Endothelial cell of umbilical vein (primary cell): ENCODE measurements at regions not wholly inside any gene's neighbourhood (a gene's known extent, or its start where the extent isn't known, plus 50 kb on each side); places are given as distances from the start of the nearest gene placed in this dataset.

Experiments
- BruUV-seq: library from RNA; stranded (reverse); fragments of 400-500 nt; replicated peaks from 2 replicates; lab custom pipeline; 2021; lab: Mats Ljungman, UMichigan
- CTCF ChIA-PET: fragments of 300-600, 350-600 bp; sonication (Branson Sonifier 250); formaldehyde crosslinking; loops from one replicate; lab custom pipeline; 2021; ENCODE audit warnings: antibody characterized with exemption, inconsistent platforms; lab: Charles Lee
- POLR2A ChIA-PET: fragments of 300-600, 350-600 bp; sonication (Branson Sonifier 250); formaldehyde crosslinking; loops from one replicate; lab custom pipeline; 2021; ENCODE audit warnings: antibody characterized with exemption, inconsistent platforms; lab: Charles Lee
- DNase-seq: peaks from one replicate; pipeline ENCODE4 v3.0.0-alpha.2; 2011; ENCODE audit warnings: low read depth, low spot score
- FAIRE-seq: peaks from 2 replicates; lab custom pipeline; 2011; peaks lifted over from hg19 to GRCh38; lab: Jason Lieb, UNC
- H2AFZ ChIP-seq: 2 replicates; pipeline ENCODE4 v1.6.0; 2012; ENCODE audit warnings: low read depth, low read length, control low read depth, inconsistent platforms
- H3K27ac ChIP-seq: 2 replicates; pipeline ENCODE4 v1.5.1; 2011; ENCODE audit warnings: low read depth, mild to moderate bottlenecking, control low read depth, low read length, moderate library complexity; ENCODE audit not compliant: insufficient read depth
- H3K27me3 ChIP-seq, 2 experiments: 2 replicates each; pipeline versions ENCODE4 v1.6.0 to v1.6.1; 2011; ENCODE audit warnings: low read length in 2 of 2, mixed read lengths in 1 of 2; ENCODE audit not compliant: control insufficient read depth in 2 of 2, insufficient read depth in 2 of 2
- H3K36me3 ChIP-seq, 2 experiments: 2 replicates in 1 of 2; 3 replicates in 1 of 2; pipeline ENCODE4 v1.5.1; 2011; ENCODE audit warnings: low read length in 2 of 2, mild to moderate bottlenecking in 1 of 2, moderate library complexity in 1 of 2; ENCODE audit not compliant: control insufficient read depth in 2 of 2, insufficient read depth in 2 of 2; ENCODE audit errors: extremely low read depth in 1 of 2
- H3K4me1 ChIP-seq: 3 replicates; pipeline ENCODE4 v1.5.1; 2011; ENCODE audit warnings: mild to moderate bottlenecking, low read length; ENCODE audit not compliant: control insufficient read depth, insufficient read depth; ENCODE audit errors: extremely low read depth
- H3K4me2 ChIP-seq: 2 replicates; pipeline ENCODE4 v1.6.1; 2011; ENCODE audit warnings: low read length, control low read depth, mixed read lengths; ENCODE audit not compliant: insufficient read depth
- H3K4me3 ChIP-seq, 3 experiments: fragments of 200-600 bp in 1 of 3; sonication (generic), shearing (Covaris generic) in 1 of 3; replicated peaks in 1 of 3; 2 replicates each; pipeline ENCODE4 v1.5.1; 2011 to 2016; ENCODE audit warnings: control low read depth in 3 of 3, low read length in 3 of 3, mild to moderate bottlenecking in 2 of 3, inconsistent platforms in 1 of 3, low read depth in 1 of 3, moderate library complexity in 1 of 3; ENCODE audit not compliant: insufficient read depth in 1 of 3
- H3K79me2 ChIP-seq: 2 replicates; pipeline ENCODE4 v1.6.0; 2012; ENCODE audit warnings: low read length, inconsistent platforms; ENCODE audit not compliant: control insufficient read depth, insufficient read depth
- H3K9ac ChIP-seq: replicated peaks from 2 replicates; pipeline ENCODE3; 2011; ENCODE audit warnings: low read length, control low read depth; ENCODE audit not compliant: insufficient read depth; ENCODE audit errors: extremely low read depth
- H3K9me1 ChIP-seq: replicated peaks from 3 replicates; pipeline ENCODE4 v1.6.0; 2011; ENCODE audit warnings: mild to moderate bottlenecking, low read length; ENCODE audit not compliant: control insufficient read depth, insufficient read depth; ENCODE audit errors: extremely low read depth
- H3K9me3 ChIP-seq: replicated peaks from 2 replicates; pipeline ENCODE4 v1.5.1; 2012; ENCODE audit warnings: low read length, inconsistent platforms; ENCODE audit not compliant: control insufficient read depth, insufficient read depth
- H4K20me1 ChIP-seq: replicated peaks from 2 replicates; pipeline ENCODE3; 2011; ENCODE audit warnings: mild to moderate bottlenecking, low read length; ENCODE audit not compliant: control insufficient read depth, insufficient read depth; ENCODE audit errors: extremely low read depth
- CTCF ChIP-seq, 2 donors: IDR thresholded peaks; 1 replicate in 1 of 2; 2 replicates in 1 of 2; pipeline ENCODE4 v1.5.1; 2011; ENCODE audit warnings: low read length in 2 of 2, mild to moderate bottlenecking in 2 of 2, moderate library complexity in 2 of 2, control low read depth in 1 of 2, inconsistent platforms in 1 of 2, low read depth in 1 of 2; ENCODE audit not compliant: insufficient read depth in 1 of 2; ENCODE audit errors: extremely low read depth in 1 of 2
- EZH2 ChIP-seq: IDR thresholded peaks from 2 replicates; pipeline ENCODE4 v1.6.1; 2012; ENCODE audit warnings: borderline replicate concordance, low read depth, mild to moderate bottlenecking, moderate library complexity, low read length, inconsistent platforms; ENCODE audit not compliant: severe bottlenecking
- FOS ChIP-seq: IDR thresholded peaks from 2 replicates; pipeline ENCODE4 v1.6.1; 2011; ENCODE audit warnings: mild to moderate bottlenecking, low read length, moderate library complexity, borderline replicate concordance; ENCODE audit not compliant: insufficient read depth
- GATA2 ChIP-seq: IDR thresholded peaks from 2 replicates; pipeline ENCODE4 v1.7.0; 2011; ENCODE audit warnings: low read depth, mild to moderate bottlenecking, moderate library complexity, mixed read lengths, low read length; ENCODE audit not compliant: insufficient read length, insufficient read depth
- JUN ChIP-seq: IDR thresholded peaks from 2 replicates; pipeline ENCODE4 v1.6.1; 2011; ENCODE audit warnings: borderline replicate concordance, low read depth; ENCODE audit not compliant: insufficient read length, insufficient read depth
- MAX ChIP-seq: IDR thresholded peaks from 2 replicates; pipeline ENCODE4 v1.6.1; 2011; ENCODE audit not compliant: insufficient read depth, insufficient read length
- MYC ChIP-seq: IDR thresholded peaks from one replicate; pipeline ENCODE4 v1.6.1; 2011; ENCODE audit warnings: mild to moderate bottlenecking, low read depth, low read length
- POLR2A ChIP-seq: IDR thresholded peaks from 2 replicates; pipeline ENCODE4 v1.6.1; 2012; ENCODE audit warnings: low read depth, mild to moderate bottlenecking, control low read depth, low read length
- POLR2AphosphoS5 ChIP-seq: IDR thresholded peaks from 2 replicates; pipeline ENCODE4 v1.6.1; 2012; ENCODE audit warnings: low read depth, mild to moderate bottlenecking, control low read depth, low read length, moderate library complexity; ENCODE audit not compliant: insufficient read depth
- dilution Hi-C: fragments of 300-500 bp; cut with MboI; formaldehyde crosslinking; loops from one replicate; pipeline ENCODE4 v1.15.0; 2019; ENCODE audit warnings: low sequenced_read_pairs; ENCODE audit not compliant: extremely low pct_ligation_motif_present
- intact Hi-C: fragments of 100-400 bp; cut with micrococcal nuclease; formaldehyde crosslinking; loops from one replicate; pipeline ENCODE4 v1.10.0; 2022

GRCh38 chr13:90934741-90935140 lies 412.7 kb upstream of the MIR17HG start:
- TF ChIP-seq GATA2: no peak
- no peak for TF ChIP-seq POLR2AphosphoS5
- TF ChIP-seq JUN: no peak
- TF ChIP-seq MAX: no peak
- TF ChIP-seq POLR2A: no peak
- TF ChIP-seq FOS: no peak
- TF ChIP-seq MYC: no peak
- TF ChIP-seq CTCF (IDR thresholded peaks at IDR 0.05; ENCODE audit: extremely low read depth in 1 of 2, insufficient read depth in 1 of 2, low read depth in 1 of 2, low read length in 2 of 2): no peak
- TF ChIP-seq EZH2: no peak

More at GRCh38 chr13:90934741-90935140, 412.7 kb upstream of the MIR17HG start:
- Histone ChIP-seq H3K27ac (no peak overlapping the region), H3K79me2 (no peaks in the 10 kb centered on the region), H2AFZ (no peak overlapping the region), H4K20me1 (no peaks in the 10 kb centered on the region), H3K4me3 (no peak overlapping the region), H3K27me3 (no peaks in the 10 kb centered on the region), H3K9me1 (no peaks in the 10 kb centered on the region), H3K9ac (no peak overlapping the region), H3K4me1 (no peaks in the 10 kb centered on the region), H3K4me2 (no peak overlapping the region), H3K9me3 (no peaks in the 10 kb centered on the region), H3K36me3 (no peaks in the 10 kb centered on the region)
- FAIRE-seq (no peak), DNase-seq (no peak)
- dilution Hi-C loops: no loop called here
- intact Hi-C loops: no loop called here
- BruUV-seq: no TSS peak
- ChIA-PET POLR2A (no interaction called here), CTCF (no interaction called here)
